Bronchial epithelial cell (primary cell): ENCODE measurements at regions not wholly inside any gene's neighbourhood (a gene's known extent, or its start where the extent isn't known, plus 50 kb on each side); places are given as distances from the start of the nearest gene placed in this dataset.

Experiments used
- DNase-seq: peaks from one replicate; pipeline ENCODE4 v3.0.0-alpha.2; 2010; ENCODE audit warnings: low read depth
- FAIRE-seq: peaks from 2 replicates; lab custom pipeline; 2011; peaks lifted over from hg19 to GRCh38; lab: Jason Lieb, UNC
- H3K27me3 ChIP-seq: 2 replicates; pipeline ENCODE4 v1.5.1; 2011; ENCODE audit warnings: low read length; ENCODE audit not compliant: control insufficient read depth, insufficient read depth
- H3K36me3 ChIP-seq: 2 replicates; pipeline ENCODE4 v1.5.1; 2011; ENCODE audit warnings: low read length; ENCODE audit not compliant: control insufficient read depth, insufficient read depth
- H3K4me3 ChIP-seq: 2 replicates; pipeline ENCODE4 v1.5.1; 2011; ENCODE audit warnings: mild to moderate bottlenecking, low read depth, low read length, control low read depth
- TF ChIP-seq, protein P1 (sequence below): IDR thresholded peaks from 2 replicates; pipeline ENCODE4 v1.5.1; 2011; ENCODE audit warnings: mild to moderate bottlenecking, moderate library complexity, low read length, control low read depth, inconsistent platforms; ENCODE audit not compliant: insufficient read depth, severe bottlenecking

DNA sequence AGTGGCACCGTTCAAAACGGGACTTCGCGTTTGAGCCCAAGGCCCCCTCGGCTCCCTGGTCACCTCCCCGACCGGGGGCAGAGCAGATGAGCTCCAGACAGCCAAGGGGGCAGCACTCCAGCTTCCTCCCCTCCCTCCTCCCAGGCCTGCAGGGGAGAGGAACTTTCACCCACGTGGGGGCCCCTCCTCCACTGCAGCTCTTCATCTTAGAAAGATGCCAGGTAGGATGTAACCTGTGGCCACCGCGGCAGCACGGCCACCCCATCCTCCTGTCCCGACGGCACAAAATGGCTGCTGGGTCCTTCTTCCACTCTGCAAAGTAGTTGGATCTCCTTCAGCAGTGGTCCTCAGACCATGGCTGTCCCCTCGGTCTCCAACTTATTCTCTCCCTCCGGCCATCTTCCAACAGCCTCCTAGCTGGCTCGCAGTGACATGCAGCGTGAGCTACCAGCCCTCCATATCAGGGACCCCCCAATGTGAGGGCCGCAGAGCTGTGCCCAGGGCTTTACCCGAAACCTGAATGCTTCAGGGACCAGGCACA is 94.5 kb upstream of the ID2 start:
- H3K27me3 ChIP-seq, result no peaks in the 10 kb centered on the region
- FAIRE-seq (no peak), DNase-seq (no peak)
- H3K36me3 ChIP-seq, result no peaks in the 10 kb centered on the region
- TF ChIP-seq, protein P1, sequence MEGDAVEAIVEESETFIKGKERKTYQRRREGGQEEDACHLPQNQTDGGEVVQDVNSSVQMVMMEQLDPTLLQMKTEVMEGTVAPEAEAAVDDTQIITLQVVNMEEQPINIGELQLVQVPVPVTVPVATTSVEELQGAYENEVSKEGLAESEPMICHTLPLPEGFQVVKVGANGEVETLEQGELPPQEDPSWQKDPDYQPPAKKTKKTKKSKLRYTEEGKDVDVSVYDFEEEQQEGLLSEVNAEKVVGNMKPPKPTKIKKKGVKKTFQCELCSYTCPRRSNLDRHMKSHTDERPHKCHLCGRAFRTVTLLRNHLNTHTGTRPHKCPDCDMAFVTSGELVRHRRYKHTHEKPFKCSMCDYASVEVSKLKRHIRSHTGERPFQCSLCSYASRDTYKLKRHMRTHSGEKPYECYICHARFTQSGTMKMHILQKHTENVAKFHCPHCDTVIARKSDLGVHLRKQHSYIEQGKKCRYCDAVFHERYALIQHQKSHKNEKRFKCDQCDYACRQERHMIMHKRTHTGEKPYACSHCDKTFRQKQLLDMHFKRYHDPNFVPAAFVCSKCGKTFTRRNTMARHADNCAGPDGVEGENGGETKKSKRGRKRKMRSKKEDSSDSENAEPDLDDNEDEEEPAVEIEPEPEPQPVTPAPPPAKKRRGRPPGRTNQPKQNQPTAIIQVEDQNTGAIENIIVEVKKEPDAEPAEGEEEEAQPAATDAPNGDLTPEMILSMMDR, result no peak
- no peak overlapping the region for H3K4me3 ChIP-seq

GRCh38 chr2:8587920-8588830 is 93.7 kb upstream of the ID2 start:
- DNase-seq (no peak), FAIRE-seq (no peak)
- H3K36me3 ChIP-seq, result no peaks in the 10 kb centered on the region
- no peaks in the 10 kb centered on the region for H3K27me3 ChIP-seq
- TF ChIP-seq, protein P1, result no peak
- no peak overlapping the region for H3K4me3 ChIP-seq

GRCh38 chr2:8588831-8589191 is 93.0 kb upstream of the ID2 start:
- Histone ChIP-seq H3K27me3 (no peaks in the 10 kb centered on the region), H3K4me3 (no peak overlapping the region), H3K36me3 (no peaks in the 10 kb centered on the region)
- DNase-seq (no peak), FAIRE-seq (no peak)
- TF ChIP-seq, protein P1, result no peak

DNA sequence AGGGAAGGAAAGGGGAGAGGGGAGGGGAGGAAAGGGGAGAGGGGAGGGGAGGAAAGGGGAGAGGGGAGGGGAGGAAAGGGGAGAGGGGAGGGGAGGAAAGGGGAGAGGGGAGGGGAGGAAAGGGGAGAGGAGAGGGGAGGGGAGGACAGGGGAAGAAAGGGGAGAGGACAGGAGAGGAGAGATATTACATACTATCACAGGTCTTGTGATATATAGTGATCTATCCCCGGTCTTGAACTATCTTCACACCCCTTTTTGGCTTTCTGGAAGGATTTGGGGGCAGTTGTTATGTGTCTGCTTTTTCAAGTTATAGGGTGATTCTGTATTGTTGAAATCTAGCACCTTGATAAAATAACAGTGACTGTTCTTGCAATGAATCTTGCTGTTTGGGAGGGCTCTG is 92.1 kb upstream of the ID2 start:
- FAIRE-seq (no peak), DNase-seq (no peak)
- H3K27me3 ChIP-seq, result no peaks in the 10 kb centered on the region
- no peaks in the 10 kb centered on the region for H3K36me3 ChIP-seq
- TF ChIP-seq, protein P1, result no peak
- H3K4me3 ChIP-seq, result no peak overlapping the region

DNA sequence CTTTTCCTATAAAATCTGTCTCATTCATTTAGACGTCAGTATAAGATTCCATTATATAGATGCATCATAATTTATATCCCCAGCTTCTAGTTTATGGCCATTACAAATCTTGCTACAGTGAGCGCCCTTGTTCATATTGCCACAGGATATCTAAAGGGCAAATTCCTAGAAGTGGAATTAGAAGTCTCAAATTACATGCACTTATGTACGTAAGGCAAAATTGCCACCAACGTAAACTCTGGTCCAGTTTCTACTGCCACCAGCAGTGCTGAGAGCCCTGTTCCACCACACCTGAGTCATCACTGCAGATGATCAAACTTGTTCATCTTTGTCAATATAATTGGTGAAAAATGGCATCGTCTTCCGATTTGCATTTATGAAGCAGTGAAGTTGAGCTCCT is 90.9 kb upstream of the ID2 start:
- Histone ChIP-seq H3K27me3 (no peaks in the 10 kb centered on the region), H3K36me3 (no peaks in the 10 kb centered on the region), H3K4me3 (no peak overlapping the region)
- DNase-seq, result no peak
- no peak for FAIRE-seq
- TF ChIP-seq, protein P1, result no peak
